GM21528 (cell line): ENCODE measurements at regions not wholly inside any gene's neighbourhood (a gene's known extent, or its start where the extent isn't known, plus 50 kb on each side); places are given as distances from the start of the nearest gene placed in this dataset.

ENCODE experiments used
- ATAC-seq: cut with Tn5 transposase; IDR thresholded peaks from one replicate; pipeline ENCODE4 v1.9.1; 2021; ENCODE audit warnings: mild to moderate bottlenecking, moderate library complexity; ENCODE audit not compliant: unreplicated experiment, low FRiP score

DNA sequence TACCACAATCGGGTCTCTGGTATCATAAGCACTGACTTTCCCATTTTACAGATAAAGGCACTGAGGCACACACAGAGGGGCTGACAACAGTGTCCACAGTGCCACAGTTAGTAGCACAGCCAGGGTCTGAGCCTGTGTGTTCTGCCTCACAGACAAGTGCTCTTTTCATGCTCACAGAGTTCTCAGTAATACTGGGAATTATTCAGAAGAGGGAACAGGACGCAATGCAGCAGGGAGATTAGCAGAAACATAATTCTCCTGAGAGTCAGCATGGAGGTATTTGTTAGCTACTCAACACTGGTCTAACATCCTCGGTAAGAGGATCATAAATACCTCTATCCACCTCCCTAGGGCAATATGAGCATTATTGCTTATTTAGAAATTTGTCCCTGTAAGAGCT lies 219.3 kb upstream of the EEA1 start:
- ATAC-seq = no peak

DNA sequence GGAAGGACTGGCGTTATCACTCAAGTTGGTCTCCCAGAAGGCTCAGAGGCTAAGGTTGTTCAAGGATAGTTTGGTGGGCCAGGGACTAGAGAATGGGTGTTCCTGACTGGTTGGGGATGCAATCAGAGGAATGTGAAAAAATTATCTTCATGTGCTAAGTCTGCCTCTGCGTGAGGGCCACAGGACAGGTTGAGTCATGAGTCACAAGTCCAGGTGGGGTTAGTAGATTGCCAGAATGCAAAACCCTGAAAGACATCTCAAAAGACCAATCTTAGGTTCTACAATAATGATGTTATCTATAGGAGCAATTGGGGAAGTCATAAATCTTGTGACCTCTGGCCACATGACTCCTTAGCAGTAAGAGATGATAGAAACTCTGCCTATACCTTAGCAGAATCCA lies 220.1 kb upstream of the EEA1 start:
- no peak for ATAC-seq

DNA sequence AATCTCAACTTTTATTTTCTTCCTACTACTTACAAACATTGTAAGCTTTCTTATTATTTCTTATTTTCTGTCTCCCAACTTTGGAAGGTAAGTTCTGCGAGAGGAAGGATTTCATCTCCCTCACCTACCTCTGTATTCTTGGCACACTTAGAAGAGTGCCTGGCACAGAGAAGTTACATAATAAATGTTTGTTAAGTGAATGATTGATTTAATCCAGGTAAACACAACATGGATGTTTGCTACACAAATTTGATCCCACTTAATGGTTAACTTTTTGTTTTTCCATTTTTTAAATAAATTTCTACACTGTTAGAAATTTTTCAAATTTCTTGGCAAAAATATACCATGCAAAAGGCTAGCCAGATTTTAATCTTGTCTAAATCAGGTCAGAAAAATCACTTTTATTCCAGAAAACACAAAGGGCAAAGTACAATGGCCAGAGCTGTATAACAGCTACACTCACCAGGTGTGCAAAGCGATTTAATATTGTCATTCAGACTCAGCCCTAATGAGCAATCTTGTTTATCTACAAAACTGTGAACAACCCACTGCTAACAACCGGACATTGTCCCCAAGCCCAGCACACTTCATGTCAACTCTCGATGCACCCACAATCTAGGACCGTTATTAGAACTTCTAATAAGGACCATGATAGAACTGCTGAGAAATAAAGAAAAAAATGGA lies 222.1 kb upstream of the EEA1 start:
- ATAC-seq = no peak

DNA sequence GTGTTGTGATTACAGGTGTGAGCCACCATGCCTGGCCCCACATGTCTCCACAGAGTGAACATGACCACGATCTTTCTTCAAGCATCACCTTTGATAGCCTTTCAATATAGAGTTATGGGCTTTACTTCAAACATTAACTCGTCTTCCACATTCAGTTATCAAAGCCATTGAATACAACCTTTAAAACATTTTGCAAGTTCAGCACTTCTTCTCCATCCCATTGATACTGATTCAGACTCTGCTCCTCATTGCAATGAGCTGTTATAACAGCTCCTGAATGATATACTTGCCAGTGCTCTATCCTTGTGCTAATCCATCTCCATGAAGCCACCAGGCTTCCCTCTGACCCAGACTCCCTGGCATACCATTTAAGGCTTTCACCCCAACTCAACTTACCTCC lies 223.5 kb upstream of the EEA1 start:
- no peak for ATAC-seq

DNA sequence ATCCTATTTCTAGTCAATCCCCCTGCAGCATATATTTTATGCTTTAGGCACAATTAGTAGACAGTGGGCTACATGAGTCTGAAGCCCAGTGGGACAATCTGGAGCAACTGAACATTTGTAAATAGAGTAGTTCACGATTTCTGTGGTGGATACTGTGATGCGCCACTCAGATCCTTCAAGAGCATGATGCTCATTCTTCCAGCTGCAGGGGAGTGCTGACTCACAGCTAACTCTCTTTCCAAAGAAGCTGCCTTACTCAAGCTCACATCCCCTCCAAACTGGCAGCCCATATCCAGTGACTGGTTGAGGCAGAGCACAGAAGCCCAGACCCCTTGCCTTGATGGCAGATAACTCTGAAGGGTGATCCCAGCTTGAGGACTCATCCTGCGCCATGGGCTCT lies 224.2 kb upstream of the EEA1 start:
- no peak for ATAC-seq

GRCh38 chr12:93154096-93154728 lies 223.5 kb upstream of the NUDT4 start:
- ATAC-seq = no peak

GRCh38 chr12:93154753-93155480 lies 222.8 kb upstream of the NUDT4 start:
- no peak for ATAC-seq

DNA sequence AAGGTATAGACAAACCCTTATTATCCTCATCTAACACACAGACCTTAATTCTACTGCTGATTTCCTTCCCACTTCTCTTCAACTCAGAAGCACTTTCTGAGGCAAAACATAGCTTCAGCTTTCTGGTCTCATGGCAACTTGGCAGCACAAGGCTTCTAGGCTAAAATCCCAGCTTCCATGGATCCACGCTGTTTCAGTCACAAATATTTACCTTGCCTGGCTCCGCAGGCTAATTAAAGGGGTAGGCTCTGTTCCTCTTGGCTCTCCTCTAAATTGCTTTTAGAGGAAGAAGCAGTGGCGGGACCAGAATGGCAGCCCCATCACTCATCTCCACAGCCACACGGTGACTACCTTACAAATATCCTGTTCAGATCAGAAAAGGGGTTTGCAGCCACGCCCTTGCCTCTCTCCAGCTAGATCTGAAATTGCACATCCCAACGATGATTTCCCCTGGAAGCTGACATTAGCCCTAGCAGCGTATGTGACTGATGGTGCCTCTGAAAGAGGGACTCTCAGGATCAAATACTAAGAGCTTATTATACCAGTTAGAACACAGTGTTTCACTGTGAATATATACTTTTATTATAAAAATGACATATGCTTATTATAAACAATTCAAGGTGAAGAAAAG lies 221.5 kb upstream of the NUDT4 start:
- ATAC-seq = no peak

DNA sequence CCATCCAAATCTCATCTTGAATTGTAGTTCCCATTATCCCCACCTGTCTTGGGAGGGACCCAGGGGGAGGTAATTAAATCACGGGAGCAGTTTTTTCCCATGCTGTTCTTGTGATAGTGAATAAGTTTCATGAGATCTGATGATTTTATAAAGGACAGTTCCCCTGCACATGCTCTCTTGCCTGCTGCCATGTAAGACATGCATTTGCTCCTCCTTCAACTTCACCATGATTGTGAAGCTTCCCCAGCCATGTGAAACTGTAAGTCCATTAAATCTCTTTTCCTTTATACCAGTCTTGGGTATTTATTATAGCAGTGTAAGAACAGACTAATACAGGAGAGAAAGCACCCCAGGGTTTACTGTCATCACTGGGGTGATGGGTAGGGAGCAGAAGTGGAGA lies 220.4 kb upstream of the NUDT4 start:
- ATAC-seq = no peak

DNA sequence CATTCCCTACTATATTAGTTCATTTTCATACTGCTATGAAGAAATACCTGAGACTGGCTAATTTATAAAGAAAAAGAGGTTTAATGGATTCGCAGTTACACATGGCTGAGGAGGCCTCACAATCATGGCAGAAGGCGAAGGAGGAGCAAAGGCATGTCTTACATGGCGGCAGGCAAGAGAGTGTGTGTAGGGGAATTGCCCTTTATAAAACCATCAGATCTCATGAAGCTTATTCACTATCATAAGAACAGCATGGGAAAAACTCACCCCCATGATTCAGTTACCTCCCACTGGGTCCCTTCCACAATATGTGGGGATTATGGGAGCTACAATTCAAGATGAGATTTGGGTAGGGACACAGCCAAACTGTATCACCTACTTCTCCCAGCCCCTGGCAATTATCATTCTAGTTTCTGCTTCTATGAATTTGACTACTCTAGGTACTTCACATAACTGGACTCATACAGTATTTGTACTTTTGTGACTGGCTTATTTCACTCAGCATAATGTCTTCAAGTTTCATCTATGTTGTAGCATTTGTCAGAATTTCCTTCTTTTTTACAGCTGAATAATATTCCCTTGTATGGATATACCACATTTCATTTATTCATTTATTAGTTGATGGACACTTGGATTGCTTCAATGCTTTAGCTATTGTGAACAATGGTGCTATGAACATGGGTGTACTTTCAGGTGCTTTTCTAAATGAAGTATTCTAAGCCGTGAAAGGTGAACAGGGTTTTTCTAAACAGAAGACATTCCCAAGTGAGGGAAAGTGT lies 219.5 kb upstream of the NUDT4 start:
- no peak for ATAC-seq

- ATAC-seq = no peak
Measured at GRCh38 chr12:93163260-93164036, 214.3 kb upstream of the NUDT4 start.

- no peak for ATAC-seq
Measured at GRCh38 chr12:93164103-93164880, 213.4 kb upstream of the NUDT4 start.

GRCh38 chr12:93165384-93165932 lies 212.3 kb upstream of the NUDT4 start:
- no peak for ATAC-seq

- ATAC-seq = peak; percentile 65
Measured at GRCh38 chr12:93166541-93167307, 211.0 kb upstream of the NUDT4 start.

DNA sequence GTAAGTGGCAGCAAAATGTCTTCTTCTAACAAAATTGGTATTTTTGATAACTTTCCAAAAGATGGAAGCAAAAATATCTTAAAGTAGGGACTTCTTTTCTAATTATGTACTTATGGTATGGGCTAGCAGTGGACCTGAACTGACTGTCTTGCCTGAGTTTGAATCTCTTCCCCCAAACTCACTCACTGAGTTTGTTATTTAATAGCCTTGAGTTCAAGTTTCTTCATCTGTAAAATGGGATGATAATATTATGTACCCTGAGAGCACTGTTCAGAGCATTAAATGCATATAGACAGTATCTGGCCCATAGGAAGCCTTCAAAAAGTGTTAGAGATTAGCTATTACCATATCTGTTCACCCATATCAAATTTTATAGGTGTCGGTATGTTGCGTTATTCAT lies 210.4 kb upstream of the NUDT4 start:
- peak; percentile 16 for ATAC-seq

GRCh38 chr12:93167841-93168492 lies 209.8 kb upstream of the NUDT4 start:
- peak; percentile 64 for ATAC-seq

DNA sequence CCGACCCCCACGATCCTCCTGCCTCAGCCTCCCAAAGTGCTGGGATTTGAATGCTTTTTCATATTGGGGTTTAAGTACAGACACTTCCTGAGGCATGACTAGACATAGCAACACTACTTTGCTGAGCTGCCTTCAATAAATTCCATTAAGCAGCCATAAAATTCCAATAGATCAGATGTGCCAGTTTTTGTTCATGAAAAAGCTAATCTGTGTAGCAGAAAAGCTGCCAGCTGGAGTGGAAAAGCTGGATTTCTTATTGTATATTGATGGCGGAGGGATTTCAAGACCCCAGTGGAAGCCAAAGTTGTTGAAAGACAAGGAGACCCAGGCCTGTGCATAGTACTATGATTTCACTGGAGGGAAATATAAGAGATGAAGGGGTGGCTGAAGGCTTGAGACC lies 209.0 kb upstream of the NUDT4 start:
- no peak for ATAC-seq

DNA sequence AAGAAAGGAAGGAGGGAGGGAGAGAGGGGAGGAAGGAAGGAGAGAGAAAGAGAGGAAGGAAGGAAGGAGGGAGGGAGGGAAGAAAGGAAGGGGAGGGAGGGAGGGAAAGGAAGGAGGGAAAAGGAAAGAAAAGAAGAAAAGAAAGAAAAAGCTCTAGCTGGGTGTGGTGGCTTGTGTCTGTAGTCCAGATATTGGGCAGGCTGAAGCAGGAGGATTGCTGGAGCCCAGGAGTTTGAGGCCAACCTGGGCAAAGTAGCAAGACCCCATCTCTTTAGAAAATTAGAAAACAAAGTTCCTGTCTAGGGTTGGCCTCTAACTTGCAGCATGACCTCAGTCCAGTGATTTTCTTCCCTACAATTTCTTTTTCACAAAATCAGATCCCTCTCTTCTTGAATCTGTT lies 208.2 kb upstream of the NUDT4 start:
- ATAC-seq = no peak
